Epithelial cell of prostate (primary cell): ENCODE measurements at regions not wholly inside any gene's neighbourhood (a gene's known extent, or its start where the extent isn't known, plus 50 kb on each side); places are given as distances from the start of the nearest gene placed in this dataset.
A peak's percentile ranks its signal among the peaks of the same experiment; 100 is the strongest.

Experiments used
- DNase-seq: peaks from one replicate; pipeline ENCODE4 v3.0.0-alpha.2; 2011; ENCODE audit warnings: low read depth, low spot score
- H3K27ac ChIP-seq: fragments of 450-650 bp; 2 replicates; pipeline ENCODE4 v1.5.1; 2017; ENCODE audit warnings: mild to moderate bottlenecking

GRCh38 chr2:22787745-22788144 is 597.2 kb upstream of the KLHL29 start:
- DNase-seq, result no peak
- no peak overlapping the region for H3K27ac ChIP-seq

- H3K27ac ChIP-seq, result no peak overlapping the region
- no peak for DNase-seq
These were observed 596.1 kb upstream of the KLHL29 start for GRCh38 chr2:22788749-22789327.

- DNase-seq, result no peak
- no peak overlapping the region for H3K27ac ChIP-seq
These were observed 589.6 kb upstream of the KLHL29 start for GRCh38 chr2:22795287-22795866.

GRCh38 chr2:22798386-22798785 is 586.6 kb upstream of the KLHL29 start:
- no peak for DNase-seq
- H3K27ac ChIP-seq, result no peak overlapping the region

- H3K27ac ChIP-seq, result no peak overlapping the region
- DNase-seq, result no peak
These were observed 584.6 kb upstream of the KLHL29 start for GRCh38 chr2:22800412-22800811.

- no peak for DNase-seq
- H3K27ac ChIP-seq, result no peak overlapping the region
These were observed 583.9 kb upstream of the KLHL29 start for GRCh38 chr2:22801071-22801470.

GRCh38 chr2:22801970-22802369 is 583.0 kb upstream of the KLHL29 start:
- no peak for DNase-seq
- no peak overlapping the region for H3K27ac ChIP-seq

- no peak for DNase-seq
- H3K27ac ChIP-seq, result no peak overlapping the region
These were observed 577.1 kb upstream of the KLHL29 start for GRCh38 chr2:22807872-22808271.

GRCh38 chr2:22810602-22811001 is 574.4 kb upstream of the KLHL29 start:
- no peak for DNase-seq
- no peak overlapping the region for H3K27ac ChIP-seq

- no peak overlapping the region for H3K27ac ChIP-seq
- no peak for DNase-seq
These were observed 572.8 kb upstream of the KLHL29 start for GRCh38 chr2:22812065-22812680.

- H3K27ac ChIP-seq, result peak overlapping the region; percentile 13
- DNase-seq, result peak; percentile 36
These were observed 567.8 kb upstream of the KLHL29 start for GRCh38 chr2:22817197-22817596.

GRCh38 chr2:22821458-22821857 is 563.5 kb upstream of the KLHL29 start:
- DNase-seq, result no peak
- no peak overlapping the region for H3K27ac ChIP-seq

- no peak for DNase-seq
- no peak overlapping the region for H3K27ac ChIP-seq
These were observed 562.1 kb upstream of the KLHL29 start for GRCh38 chr2:22822835-22823234.

- no peak overlapping the region for H3K27ac ChIP-seq
- no peak for DNase-seq
These were observed 560.4 kb upstream of the KLHL29 start for GRCh38 chr2:22824618-22825017.

- H3K27ac ChIP-seq, result no peak overlapping the region
- no peak for DNase-seq
These were observed 558.3 kb upstream of the KLHL29 start for GRCh38 chr2:22826703-22827102.

GRCh38 chr2:22829791-22830190 is 555.2 kb upstream of the KLHL29 start:
- no peak for DNase-seq

GRCh38 chr2:22832196-22832595 is 552.8 kb upstream of the KLHL29 start:
- H3K27ac ChIP-seq, result no peak overlapping the region
- DNase-seq, result no peak

More at GRCh38 chr2:22829791-22830190, 555.2 kb upstream of the KLHL29 start:
- no peak overlapping the region for H3K27ac ChIP-seq

- no peak for DNase-seq
- H3K27ac ChIP-seq, result no peak overlapping the region
These were observed 546.5 kb upstream of the KLHL29 start for GRCh38 chr2:22838461-22838860.

GRCh38 chr2:22842205-22842869 is 542.6 kb upstream of the KLHL29 start:
- no peak overlapping the region for H3K27ac ChIP-seq
- no peak for DNase-seq

GRCh38 chr2:22843919-22844537 is 541.0 kb upstream of the KLHL29 start:
- no peak overlapping the region for H3K27ac ChIP-seq
- no peak for DNase-seq

GRCh38 chr2:22850310-22850709 is 534.7 kb upstream of the KLHL29 start:
- DNase-seq, result no peak
- H3K27ac ChIP-seq, result no peak overlapping the region
